Keratinocyte (primary cell): ENCODE measurements at regions not wholly inside any gene's neighbourhood (a gene's known extent, or its start where the extent isn't known, plus 50 kb on each side); places are given as distances from the start of the nearest gene placed in this dataset.

Source experiments
- EZH2 ChIP-seq: IDR thresholded peaks from one replicate; pipeline ENCODE4 v1.6.1; 2012; ENCODE audit warnings: inconsistent platforms, mild to moderate bottlenecking, low read length, moderate library complexity
- TF ChIP-seq, protein P1 (sequence below), 3 experiments: IDR thresholded peaks in 1 of 3; conservative IDR thresholded peaks in 1 of 3; optimal IDR thresholded peaks in 1 of 3; 2 replicates in 2 of 3; 3 replicates in 1 of 3; pipeline versions ENCODE3 to v1.5.1; 2011; ENCODE audit warnings: low read length in 3 of 3, mild to moderate bottlenecking in 3 of 3, moderate library complexity in 2 of 3, control low read depth in 1 of 3, inconsistent platforms in 1 of 3; ENCODE audit not compliant: insufficient read depth in 2 of 3; ENCODE audit errors: extremely low read depth in 1 of 3

GRCh38 chr18:41829647-41830516 lies 125.2 kb upstream of the PIK3C3 start:
- TF ChIP-seq, protein P1, sequence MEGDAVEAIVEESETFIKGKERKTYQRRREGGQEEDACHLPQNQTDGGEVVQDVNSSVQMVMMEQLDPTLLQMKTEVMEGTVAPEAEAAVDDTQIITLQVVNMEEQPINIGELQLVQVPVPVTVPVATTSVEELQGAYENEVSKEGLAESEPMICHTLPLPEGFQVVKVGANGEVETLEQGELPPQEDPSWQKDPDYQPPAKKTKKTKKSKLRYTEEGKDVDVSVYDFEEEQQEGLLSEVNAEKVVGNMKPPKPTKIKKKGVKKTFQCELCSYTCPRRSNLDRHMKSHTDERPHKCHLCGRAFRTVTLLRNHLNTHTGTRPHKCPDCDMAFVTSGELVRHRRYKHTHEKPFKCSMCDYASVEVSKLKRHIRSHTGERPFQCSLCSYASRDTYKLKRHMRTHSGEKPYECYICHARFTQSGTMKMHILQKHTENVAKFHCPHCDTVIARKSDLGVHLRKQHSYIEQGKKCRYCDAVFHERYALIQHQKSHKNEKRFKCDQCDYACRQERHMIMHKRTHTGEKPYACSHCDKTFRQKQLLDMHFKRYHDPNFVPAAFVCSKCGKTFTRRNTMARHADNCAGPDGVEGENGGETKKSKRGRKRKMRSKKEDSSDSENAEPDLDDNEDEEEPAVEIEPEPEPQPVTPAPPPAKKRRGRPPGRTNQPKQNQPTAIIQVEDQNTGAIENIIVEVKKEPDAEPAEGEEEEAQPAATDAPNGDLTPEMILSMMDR (optimal IDR thresholded peaks at IDR 0.05 in 1 of 3, IDR thresholded peaks at IDR 0.05 in 1 of 3, conservative IDR thresholded peaks at IDR 0.05 in 1 of 3; ENCODE audit: extremely low read depth in 1 of 3, insufficient read depth in 2 of 3, low read length in 3 of 3) = no peak
- TF ChIP-seq EZH2 = no peak
